SK-N-MC (cell line): ENCODE measurements at regions not wholly inside any gene's neighbourhood (a gene's known extent, or its start where the extent isn't known, plus 50 kb on each side); places are given as distances from the start of the nearest gene placed in this dataset.
"Not testable (repeated sequence)": the region's sequence is repeated elsewhere in the genome, so short reads cannot be mapped to it uniquely, and the experiment has no call there.

Experiments
- DNase-seq: peaks from one replicate; pipeline ENCODE4 v3.0.0-alpha.2; 2011; ENCODE audit warnings: low read depth, low spot score
- H3K27ac ChIP-seq: fragments of 200-600 bp; sonication (generic); 2 replicates; pipeline ENCODE4 v1.5.1; 2016; ENCODE audit warnings: mixed run types
- H3K36me3 ChIP-seq: fragments of 200-600 bp; sonication (generic); 2 replicates; pipeline ENCODE4 v1.6.1; 2017; ENCODE audit warnings: antibody characterized with exemption, low read length, mixed read lengths; ENCODE audit not compliant: insufficient read depth
- H3K4me3 ChIP-seq: fragments of 200-600 bp; sonication (generic); 2 replicates; pipeline ENCODE4 v1.5.1; 2016
- H3K9ac ChIP-seq: fragments of 200-600 bp; sonication (generic); 2 replicates; pipeline ENCODE4 v1.8.0; 2017; ENCODE audit warnings: mixed run types, mixed read lengths; ENCODE audit not compliant: insufficient read length
- H3K9me3 ChIP-seq: fragments of 200-600 bp; sonication (generic); 2 replicates; pipeline ENCODE4 v1.6.1; 2017; ENCODE audit warnings: low read depth, mild to moderate bottlenecking, antibody characterized with exemption, low read length, moderate library complexity, mixed read lengths
- EZH2 ChIP-seq: fragments of 200-600 bp; sonication (generic); IDR thresholded peaks from one replicate; pipeline ENCODE4 v1.6.1; 2017; ENCODE audit warnings: antibody characterized with exemption
- FOXP2 ChIP-seq: optimal IDR thresholded peaks from 2 replicates; pipeline ENCODE3; 2011; ENCODE audit warnings: mild to moderate bottlenecking, moderate library complexity; ENCODE audit not compliant: insufficient read depth; ENCODE audit errors: extremely low read length, control extremely low read depth
- POLR2AphosphoS5 ChIP-seq: IDR thresholded peaks from 2 replicates; pipeline ENCODE4 v1.6.1; 2012; ENCODE audit warnings: mild to moderate bottlenecking, low read depth, low read length, borderline replicate concordance

DNA sequence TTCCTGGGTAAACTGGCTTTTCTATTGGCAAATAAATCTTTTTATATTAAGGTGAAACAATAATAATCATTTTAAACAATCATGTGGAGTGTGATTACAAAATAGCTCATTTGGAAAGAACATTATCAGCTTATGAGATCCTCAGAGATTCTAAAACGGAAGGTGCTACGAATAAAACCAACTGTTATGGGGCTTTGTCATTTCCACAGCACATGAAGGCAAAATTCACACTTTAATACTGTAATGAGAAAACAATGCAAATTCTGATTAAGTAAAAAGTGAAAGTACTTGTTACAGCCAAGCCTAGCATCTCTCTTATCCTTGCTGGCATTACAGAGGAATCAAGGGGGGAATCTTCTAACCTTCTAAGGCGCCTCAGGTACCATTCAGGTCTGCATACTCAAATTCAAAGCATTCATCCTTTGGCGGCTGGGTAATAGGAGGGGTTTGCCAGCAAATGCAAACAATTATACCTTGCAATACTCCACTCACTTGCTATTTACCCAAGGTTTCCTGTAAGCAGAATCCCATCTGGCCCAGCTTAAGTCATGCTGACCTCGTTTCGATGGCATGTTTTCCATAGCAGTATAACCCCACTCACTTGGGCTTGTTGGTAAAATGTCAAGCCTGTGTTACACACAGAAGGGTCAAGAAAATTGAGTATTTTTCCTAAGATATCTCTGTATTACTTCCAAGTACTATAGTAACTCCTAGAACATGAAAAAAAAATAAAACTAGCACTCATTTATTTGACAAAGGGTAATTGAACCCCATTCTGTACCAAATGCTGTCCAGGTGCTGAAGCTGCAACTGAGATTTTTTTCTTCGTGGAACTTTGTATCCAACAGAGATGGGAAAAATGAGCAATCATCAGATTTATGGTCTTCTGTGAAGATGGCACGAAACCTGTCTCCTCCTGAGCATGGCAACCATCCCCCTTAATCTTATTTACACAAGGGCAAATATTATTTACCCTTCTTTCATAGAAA lies 183.7 kb upstream of the LMCD1 start:
- Histone ChIP-seq H3K27ac (no peak overlapping the region), H3K4me3 (no peak overlapping the region), H3K36me3 (no peaks in the 10 kb centered on the region), H3K9ac (no peak overlapping the region), H3K9me3 (no peaks in the 10 kb centered on the region)
- no peak for DNase-seq
- no peak for TF ChIP-seq FOXP2
- TF ChIP-seq POLR2AphosphoS5 = no peak
- no peak for TF ChIP-seq EZH2

DNA sequence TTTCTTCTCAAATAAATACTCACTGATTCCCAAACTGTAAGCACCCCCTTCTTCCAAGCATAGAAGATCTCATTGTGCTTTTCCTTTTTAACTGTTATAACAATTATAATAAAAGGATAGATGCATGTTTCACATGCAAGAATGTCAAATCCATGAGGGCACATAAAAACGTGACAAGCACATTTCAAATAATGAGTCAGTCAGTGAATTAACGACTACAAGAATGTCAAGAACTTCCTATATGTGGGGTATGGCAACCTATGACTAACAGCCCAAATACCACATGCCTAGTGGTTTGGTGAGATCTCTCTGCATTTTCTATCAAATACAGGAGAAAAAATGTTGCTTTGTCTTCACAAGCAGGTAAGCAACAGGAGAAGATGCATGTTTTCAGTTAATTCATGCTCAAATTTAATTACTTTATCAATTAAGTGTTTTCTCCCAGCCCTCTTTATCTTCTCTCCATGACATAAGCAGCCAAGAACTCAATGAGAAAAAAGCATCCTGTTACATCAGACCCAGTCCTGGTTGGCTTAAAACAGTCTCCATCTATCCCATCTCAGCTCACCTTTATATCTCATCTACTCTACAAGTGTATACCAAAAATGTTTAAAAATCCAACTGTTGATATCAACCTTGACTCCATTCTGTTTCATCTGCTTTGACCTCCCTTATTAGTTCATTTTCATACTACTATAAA lies 181.5 kb upstream of the LMCD1 start:
- Histone ChIP-seq H3K4me3 (no peak overlapping the region), H3K36me3 (no peaks in the 10 kb centered on the region), H3K27ac (no peak overlapping the region), H3K9me3 (no peaks in the 10 kb centered on the region), H3K9ac (no peak overlapping the region)
- TF ChIP-seq EZH2 (no peak), FOXP2 (no peak), POLR2AphosphoS5 (no peak)
- DNase-seq = no peak

DNA sequence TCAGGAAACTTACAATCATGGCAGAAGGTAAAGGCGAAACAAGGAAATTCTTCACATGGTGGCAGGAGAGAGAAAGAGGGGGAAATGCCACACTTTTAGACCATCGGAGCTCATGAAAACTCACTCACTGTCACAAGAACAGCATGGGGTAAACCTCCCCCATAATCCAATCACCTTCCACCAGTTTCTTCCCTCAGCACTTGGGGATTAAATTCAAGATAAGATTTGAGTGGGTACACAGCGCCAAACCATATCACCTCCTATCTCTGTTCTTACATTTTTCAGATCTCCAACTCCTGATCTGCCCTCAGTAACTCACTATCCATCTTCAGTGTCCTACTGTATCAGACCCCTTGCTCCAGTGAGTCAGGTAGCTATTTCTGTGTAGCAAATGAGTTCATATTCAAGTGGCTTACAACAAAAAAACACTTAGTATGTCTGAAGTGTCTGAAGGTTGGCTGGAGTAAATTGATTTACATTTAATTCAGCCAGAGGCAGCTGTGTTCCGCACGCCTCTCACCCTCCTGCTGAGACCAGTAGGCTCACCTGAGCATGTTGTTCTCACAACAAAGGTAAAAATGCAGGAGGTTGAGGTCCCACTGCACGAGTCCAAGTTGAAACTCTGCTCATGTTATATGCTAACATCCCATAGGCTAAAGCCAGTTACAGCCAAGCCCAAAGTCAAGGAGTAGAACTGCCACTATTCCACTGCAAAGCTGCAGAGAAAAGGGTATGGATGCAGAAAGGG lies 180.7 kb upstream of the LMCD1 start:
- Histone ChIP-seq H3K27ac (no peak overlapping the region), H3K36me3 (no peaks in the 10 kb centered on the region), H3K4me3 (no peak overlapping the region), H3K9ac (no peak overlapping the region), H3K9me3 (no peaks in the 10 kb centered on the region)
- no peak for DNase-seq
- TF ChIP-seq POLR2AphosphoS5 (no peak), EZH2 (no peak), FOXP2 (no peak)

DNA sequence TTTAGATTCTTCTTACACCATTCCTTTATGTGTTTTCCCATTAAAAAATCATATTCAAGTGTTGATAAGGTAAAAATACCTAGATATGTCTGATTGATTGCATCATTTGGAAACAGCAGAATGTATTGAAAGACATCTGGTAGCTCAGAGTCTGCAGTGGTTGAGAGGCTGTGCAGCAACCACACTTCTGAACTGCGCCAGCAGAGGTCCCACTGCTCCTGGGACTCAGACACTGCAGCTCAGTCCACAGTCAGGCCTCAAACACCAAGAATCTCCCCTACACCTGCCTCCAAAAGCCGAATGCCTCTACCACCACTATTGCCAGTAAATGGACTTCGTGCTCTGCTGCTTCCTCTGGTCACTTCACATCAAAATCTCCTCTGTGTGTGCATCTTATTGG lies 176.9 kb upstream of the LMCD1 start:
- Histone ChIP-seq H3K9ac (no peak overlapping the region), H3K27ac (no peak overlapping the region), H3K9me3 (no peaks in the 10 kb centered on the region), H3K4me3 (no peak overlapping the region), H3K36me3 (no peaks in the 10 kb centered on the region)
- no peak for DNase-seq
- TF ChIP-seq EZH2 = no peak
- no peak for TF ChIP-seq POLR2AphosphoS5
- no peak for TF ChIP-seq FOXP2

DNA sequence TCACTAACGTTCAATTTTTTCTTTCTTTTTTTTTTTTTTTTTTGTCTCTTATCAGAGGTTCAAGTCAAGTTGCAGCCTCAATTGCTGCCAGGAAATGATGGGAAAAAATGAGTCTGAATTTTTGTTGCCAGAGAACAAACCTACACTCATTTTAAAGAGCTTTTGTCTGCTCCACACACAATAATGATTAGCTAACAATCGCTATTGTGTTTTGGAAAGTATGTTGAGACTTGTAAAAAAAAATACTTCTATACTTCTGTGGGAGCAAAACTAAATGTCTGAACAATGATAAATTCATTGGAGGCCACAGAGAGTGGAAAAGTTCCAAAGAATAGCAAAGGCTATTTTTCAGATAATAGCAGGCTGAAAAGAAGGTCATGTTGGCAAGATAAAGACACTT lies 176.3 kb upstream of the LMCD1 start:
- no peak overlapping the region for H3K27ac ChIP-seq
- H3K4me3 ChIP-seq = no peak overlapping the region
- DNase-seq = no peak
- no peak overlapping the region for H3K9ac ChIP-seq
- no peak for TF ChIP-seq POLR2AphosphoS5
- TF ChIP-seq EZH2 = no peak
- TF ChIP-seq FOXP2 = no peak
- no peaks in the 10 kb centered on the region for H3K9me3 ChIP-seq
- no peaks in the 10 kb centered on the region for H3K36me3 ChIP-seq

DNA sequence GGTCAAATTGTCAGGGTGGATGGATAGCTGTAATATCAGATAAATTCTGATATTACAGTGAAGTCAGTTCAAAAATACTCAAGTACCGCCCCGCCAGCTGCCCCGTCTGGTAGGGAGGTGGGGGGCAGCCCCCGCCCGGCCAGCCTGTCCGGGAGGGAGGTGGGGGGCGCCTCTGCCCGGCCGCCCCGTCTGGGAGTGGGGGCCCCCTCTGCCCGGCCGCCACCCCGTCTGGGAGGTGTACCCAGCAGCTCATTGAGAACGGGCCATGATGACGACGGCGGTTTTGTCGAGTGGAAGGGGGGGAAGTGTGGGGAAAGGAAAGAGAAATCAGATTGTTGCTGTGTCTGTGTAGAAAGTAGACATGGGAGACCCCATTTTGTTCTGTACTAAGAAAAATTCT lies 175.8 kb upstream of the LMCD1 start:
- H3K9me3 ChIP-seq, H3K9ac ChIP-seq, H3K27ac ChIP-seq, H3K36me3 ChIP-seq, H3K4me3 ChIP-seq, DNase-seq: not testable (repeated sequence)

DNA sequence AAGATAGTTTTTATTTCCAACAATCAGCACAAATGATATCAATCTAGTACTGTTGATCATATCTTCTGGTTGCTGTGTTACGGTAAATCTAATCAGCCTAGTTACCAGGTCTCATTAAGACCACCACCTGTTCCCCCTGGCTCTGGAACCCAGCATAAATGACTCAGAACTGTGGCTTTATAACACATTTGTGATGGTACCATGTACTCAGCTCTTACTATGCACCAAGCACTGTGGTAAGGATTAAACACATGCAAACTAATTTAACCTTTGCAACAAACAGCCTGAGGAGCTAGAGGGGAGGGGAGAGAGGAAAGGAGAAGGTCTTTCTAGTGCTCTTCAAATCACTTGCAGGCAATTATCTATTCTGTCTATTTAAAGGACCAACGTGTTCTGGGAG lies 173.9 kb upstream of the LMCD1 start:
- H3K9ac ChIP-seq = no peak overlapping the region
- TF ChIP-seq POLR2AphosphoS5 = no peak
- TF ChIP-seq EZH2 = no peak
- TF ChIP-seq FOXP2 = no peak
- no peak for DNase-seq
- no peak overlapping the region for H3K27ac ChIP-seq
- H3K36me3 ChIP-seq = no peaks in the 10 kb centered on the region
- H3K9me3 ChIP-seq = no peaks in the 10 kb centered on the region
- no peak overlapping the region for H3K4me3 ChIP-seq

DNA sequence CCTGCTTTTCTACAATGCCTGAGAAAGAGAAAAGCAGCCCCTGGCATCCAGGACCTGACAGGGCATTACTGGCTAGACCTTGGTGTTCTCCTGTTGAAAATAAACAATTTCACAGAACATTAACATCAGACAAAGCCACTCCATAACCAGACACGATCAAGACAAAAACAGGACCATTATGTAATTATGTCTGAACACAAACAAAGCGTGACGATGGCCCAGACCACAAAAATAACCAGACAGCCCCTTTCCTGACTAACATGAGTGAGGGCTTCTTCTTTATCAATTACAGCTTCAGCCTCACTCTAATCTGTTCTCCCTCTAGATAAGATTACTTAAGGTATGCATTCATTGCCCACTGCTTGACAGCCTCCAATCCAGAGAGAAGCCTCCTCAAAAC lies 172.7 kb upstream of the LMCD1 start:
- H3K9me3 ChIP-seq = no peaks in the 10 kb centered on the region
- H3K36me3 ChIP-seq = no peaks in the 10 kb centered on the region
- DNase-seq = no peak
- no peak overlapping the region for H3K4me3 ChIP-seq
- TF ChIP-seq POLR2AphosphoS5 (no peak), EZH2 (no peak), FOXP2 (no peak)
- no peak overlapping the region for H3K9ac ChIP-seq
- H3K27ac ChIP-seq = no peak overlapping the region
